Medulla oblongata (tissue), 1 donor: ENCODE measurements at regions not wholly inside any gene's neighbourhood (a gene's known extent, or its start where the extent isn't known, plus 50 kb on each side); places are given as distances from the start of the nearest gene placed in this dataset.

Experiments
- DNase-seq: peaks from one replicate; pipeline ENCODE4 v3.0.0-alpha.2; 2015; ENCODE audit errors: extremely low spot score

DNA sequence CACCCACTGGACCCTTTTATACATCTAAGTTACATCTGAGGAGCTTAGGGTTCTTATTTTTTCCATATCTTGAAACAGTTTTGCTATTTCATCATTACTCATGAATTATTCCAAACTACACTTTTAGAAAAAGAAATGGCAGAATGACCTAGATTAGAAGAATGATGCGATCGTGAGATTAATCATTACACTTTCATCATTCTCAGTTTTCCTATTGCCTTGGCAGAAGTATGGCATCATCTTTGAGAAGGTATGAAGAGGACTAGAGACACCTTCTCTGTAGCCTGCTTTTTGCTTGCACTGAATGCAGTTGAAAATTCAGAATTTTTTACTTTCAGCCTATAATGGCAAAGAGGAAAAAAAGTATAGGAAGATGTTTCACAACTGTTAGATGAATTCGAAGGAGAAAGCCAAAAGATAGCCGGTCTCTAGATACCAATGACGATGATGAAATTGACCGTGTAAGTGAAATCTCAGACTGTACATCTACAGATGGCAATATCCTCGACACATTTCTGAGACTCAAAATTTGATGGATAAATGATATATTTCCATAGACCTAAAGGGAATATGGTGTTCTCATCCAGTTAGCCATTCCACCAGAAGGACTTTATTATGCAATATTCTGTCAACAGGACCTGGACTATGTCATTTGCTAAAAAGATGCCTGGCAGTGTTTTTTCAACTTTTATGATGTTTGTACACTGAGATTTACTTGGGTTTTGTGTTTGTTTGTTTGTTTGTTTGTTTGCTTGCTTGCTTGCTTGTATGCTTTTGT is 191.8 kb downstream of the TOMM20 start:
- no peak for DNase-seq

DNA sequence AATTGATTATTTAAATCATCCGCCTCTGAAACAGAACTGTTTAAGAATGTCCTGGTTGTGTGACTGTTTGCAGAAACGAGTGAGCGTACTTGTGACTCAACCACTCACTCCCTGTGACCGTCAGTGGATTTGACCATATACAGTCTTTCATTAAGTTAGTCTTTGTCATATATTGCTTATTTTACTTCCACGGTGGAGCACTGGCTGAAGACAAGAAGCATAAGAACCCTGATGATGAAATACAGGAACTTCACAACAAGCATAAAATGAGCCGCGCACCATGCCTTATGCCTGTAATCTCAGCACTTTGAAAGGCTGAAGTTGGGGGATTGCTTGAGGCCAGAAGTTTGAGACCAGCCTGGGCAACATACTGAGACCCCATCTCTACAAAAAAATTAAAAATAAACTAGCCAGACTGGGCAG is 194.0 kb downstream of the TOMM20 start:
- no peak for DNase-seq

DNA sequence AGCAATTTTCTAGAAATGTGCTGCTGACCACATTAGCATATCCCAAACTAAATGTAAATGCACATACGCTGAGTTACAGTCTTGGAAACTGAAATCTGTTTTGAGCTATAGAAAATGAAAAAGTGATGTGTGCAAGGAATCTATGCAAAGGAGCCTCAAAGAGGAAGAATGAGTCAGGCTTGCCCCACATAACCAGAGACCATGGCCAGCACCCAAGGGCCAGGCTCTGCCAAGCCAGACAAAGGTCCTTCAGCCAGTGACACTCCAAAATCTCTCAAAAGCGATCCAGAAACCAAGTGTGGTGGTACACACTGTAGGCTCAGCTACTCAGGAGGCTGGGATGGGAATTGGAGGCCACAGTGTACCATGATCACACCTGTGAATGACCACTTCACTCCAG is 195.2 kb downstream of the TOMM20 start:
- DNase-seq: peak; percentile 69

DNA sequence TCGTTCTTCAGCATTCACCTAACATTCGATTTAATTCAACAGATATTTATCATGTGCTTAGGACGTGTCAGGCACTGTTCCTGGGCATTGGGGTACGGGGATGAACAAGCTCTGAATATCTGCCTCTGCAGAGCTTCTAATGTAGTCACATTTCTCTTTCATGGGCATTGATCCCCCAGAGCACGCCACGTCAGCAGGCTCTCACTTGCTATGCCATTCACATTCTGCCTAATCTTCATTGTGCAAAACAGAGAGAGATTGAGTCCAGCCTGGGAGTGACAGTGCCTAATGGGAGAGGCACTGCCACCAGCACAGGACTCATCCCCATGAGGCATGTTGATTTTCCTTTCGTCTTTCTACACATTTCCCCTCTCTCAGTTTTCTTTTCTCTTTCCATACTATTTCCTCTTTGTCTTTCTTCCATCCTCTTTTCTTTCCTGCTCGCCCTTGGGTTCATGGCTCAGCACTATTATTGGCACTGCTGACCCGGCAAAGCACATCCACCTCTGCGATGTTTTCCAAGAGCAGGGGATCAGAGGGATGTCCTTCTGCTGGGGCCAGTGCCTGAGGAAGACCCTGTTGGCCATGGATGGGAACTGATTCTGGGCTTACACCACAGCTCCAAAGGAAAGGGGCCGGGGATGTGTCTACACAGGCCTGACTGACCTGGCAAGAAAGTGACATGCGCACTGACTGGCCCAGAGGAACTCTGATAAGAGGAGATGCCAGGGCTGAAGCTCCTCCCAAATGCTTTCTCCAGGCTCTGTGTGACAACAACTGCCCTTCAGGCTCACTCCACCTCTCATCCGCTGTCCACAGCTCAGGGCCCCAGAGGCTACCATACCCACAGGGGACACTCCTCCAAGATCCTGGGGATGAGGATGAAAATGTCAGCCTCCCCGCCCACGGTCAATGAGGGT is 195.9 kb downstream of the TOMM20 start:
- DNase-seq: no peak

DNA sequence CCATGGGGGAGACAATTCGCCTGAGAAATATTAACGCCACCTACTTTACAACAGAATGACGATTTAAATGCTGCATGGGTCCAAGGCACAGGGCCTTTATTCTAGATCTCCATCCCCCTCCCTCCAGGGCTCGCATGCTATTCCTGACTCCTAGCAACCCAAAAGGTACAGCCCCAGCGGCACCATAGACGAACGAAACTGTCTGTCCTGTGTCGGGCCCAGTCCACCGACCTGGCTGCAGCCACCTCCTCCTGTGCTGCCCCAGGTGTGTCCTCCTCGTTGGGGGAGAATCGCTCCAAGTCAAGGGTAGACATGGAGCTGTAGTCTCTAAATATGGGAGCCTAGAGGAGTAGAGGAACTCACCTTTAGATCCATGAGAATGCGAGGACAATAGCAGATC is 196.5 kb downstream of the TOMM20 start:
- DNase-seq: no peak

DNA sequence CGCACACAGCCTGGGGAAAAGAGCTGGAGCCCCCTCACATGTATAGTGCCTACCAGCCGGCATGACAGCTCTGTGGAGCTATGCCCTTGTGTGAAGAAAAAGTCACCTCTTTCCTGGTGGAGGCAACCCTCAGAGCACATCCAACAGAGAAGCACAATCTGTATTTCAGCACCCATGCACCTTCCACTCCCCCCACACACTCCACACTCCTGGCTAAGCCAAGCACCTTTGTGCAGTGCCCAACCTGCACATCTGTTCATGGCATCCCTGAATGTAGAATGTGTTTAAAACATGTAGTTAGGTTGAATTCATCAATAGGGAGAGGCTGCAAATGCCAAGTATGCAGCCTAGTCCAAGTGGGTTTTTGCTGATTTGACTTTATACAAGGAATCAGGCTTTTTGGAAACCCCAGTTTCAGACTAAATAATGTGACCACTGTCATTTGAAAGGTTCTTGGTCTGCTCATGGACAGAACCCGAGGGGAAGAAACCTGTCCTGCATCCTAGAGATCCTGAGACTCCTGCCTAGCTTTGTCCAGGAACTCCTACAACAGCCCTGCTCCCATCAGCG is 197.1 kb downstream of the TOMM20 start:
- no peak for DNase-seq

DNA sequence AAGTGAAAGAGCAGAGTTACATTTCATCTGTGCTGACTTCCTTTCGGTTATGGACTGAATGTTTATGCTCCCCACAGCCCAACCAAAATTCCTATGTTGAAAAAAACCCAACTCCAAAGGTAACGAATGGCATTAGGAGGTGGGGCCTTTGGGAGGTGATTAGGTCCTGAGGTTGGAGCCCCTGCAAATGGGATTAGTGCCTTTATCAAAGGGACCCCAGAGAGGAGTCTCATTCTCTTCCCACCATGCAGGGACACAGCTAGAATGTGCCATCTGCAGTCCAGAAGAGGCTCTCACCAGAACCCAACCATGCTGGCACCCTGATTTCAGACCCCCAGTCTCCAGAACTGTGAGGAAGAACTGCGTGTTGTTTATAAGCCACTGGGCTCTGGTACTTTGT is 199.3 kb downstream of the TOMM20 start:
- DNase-seq: no peak

DNA sequence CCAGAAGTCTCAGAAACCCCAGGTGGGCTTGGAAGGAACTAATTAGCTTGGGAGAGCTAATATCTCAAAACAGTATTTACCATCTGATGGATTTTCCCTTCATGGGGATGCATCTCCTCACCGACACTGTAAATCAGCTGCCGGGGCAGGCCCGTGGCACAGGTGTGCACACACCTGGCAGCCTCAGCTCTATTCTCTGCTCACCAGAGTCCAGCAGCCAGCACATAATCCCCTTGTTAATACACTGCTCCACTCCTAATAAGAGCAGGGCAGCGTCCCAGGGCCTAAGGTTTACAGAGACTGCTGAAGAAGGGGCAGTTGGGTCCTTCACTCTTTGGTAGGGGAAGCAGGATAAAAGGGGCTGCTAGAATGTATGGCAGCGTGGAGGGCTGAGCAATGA is 200.0 kb downstream of the TOMM20 start:
- no peak for DNase-seq

DNA sequence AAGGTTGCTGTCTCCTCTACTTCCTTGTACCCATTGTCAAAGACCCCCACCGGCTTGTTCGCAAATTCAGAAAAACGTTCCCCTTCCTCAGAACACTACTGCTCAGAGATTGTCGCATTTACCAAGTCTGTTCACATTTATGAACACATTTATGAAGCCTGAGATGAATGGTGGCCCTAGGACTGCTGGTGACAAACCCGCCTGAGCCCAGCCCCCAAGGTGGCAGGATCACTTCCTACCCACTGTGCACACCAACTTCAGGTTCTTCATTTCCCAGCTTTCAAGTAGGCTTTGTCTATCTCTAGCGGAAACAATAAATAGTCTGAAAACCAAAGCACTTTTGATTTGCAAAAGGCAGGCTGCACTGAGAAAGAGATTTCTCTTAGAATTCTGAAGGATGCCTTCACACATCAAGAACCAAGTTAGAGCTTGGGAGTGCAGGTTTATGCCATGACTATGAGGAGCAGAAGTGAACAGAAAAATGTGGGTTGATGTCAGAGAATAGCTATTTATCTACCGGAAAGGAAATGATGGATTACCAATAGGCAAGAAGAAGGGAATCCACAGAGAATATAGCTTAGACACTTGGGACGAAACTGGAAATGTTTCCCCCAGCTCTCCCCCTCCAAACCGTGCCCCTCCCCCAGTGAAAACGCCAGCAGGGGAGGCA is 200.5 kb downstream of the TOMM20 start:
- no peak for DNase-seq

DNA sequence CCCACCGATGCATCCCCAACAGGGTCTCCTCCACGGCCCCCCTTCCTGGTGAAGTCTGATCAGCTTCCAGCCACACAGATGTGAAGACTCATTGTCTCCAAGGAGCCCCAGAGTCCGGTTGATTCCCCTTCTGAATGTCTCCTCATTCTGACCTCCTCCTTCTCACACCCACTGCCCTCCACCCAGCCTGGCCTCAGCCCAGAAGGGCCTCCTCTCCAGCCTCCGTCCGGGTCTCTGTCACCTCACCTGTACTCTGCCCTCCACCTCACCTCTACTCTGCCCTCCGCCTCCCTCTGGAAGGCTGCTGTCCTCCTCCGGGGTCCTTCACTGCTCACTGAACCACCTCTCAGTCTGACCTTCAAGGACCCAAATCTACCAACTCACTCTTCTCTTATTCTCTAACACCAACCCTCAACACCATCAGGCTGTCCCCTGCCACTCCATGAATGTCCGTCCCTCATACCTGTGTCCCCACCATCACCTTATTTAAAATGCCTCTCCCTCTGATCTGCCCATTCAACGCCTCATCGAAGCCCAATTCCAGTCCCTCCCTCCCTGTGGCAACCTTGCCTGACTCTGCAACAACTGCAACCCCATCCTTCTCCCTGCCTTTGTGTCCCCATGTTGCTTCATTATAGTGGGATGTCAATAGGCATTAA is 201.2 kb downstream of the TOMM20 start:
- no peak for DNase-seq

DNA sequence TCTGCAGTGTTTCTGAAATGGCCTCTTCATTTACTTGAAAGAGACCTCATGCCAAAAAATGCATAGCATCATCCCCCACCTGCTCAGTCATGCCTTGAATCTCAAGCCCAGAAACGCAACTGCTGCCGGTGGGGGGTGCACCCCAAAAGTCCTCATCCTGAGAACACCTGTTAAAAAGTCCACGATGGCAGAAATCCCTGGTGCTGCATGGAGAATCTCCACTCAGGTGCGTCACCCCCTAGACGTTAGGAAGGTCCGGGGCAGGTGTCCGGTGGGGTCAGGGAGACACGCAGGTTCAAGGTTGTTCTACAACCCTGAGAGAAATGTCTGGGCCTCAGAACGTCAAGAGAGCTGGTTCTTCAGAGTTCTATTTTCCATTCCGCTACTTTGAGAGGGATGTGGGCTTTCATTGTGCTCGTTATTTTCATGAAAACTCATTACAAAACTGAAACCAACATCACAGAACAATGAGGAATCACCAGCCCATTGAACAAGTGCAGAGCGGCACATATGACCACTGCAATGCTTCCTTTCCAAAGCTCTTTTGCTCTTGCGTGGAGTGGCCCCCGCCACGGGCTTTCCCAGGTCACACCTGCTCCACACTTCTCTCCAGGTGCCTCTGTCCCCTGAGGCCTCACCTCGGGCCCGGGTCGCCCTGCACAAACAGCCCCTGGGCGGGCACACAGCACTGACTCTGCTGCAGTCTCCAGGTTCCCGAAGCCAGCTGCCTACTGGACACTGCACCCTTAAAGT is 201.9 kb downstream of the TOMM20 start:
- DNase-seq: peak; percentile 77

DNA sequence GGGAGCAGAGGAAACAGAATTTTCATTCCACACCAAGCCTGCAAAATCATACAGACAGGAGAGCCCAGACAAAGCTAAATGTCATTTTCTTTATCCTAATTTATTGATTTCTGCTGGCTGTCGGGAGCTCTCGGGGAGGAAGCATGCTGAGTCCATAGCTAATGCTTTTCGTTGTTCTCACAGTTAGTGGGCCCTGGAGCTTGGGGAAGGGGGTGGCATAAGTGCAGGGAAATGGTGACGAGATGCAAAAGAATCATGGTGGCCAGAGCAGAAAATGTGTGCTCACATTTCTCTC is 202.4 kb downstream of the TOMM20 start:
- DNase-seq: no peak

DNA sequence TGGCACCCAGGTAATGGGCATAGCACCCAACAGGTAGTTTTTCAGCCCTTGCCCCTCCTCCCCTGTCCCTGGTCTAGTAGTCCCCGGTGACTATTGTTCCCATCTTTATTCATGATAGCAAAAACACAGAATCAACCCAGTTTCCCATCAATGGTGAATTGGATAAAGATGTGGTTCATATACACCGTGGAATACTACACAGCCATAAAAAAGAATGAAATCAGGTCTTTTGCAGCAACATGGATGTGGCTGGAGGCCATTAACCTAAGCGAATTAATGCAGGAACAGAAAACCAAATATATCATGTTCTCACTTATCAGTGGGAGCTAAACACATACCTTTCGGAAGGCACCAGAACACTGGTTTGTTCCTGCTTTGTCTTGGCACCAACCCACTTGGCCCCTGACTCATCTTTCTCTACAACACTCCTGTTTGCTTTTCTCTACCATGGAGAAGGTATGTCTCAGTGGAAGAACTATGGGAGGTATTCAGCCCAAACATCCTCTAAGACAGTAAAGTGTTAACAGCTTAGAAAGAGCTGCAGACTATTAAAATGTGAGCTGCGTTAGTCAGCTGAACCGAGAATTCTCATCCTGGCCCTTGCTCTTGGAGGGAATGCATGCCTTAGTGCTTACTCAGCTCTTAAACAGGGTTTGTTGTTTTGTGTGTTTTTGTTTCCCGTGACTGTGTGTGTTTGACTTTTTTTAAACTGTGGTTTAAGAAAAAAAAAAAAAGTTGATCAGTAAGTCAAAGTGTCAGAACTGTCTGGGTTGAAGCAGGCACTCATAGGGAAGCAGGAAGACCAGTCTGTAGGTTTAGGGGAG is 203.0 kb downstream of the TOMM20 start:
- peak; percentile 75 for DNase-seq

DNA sequence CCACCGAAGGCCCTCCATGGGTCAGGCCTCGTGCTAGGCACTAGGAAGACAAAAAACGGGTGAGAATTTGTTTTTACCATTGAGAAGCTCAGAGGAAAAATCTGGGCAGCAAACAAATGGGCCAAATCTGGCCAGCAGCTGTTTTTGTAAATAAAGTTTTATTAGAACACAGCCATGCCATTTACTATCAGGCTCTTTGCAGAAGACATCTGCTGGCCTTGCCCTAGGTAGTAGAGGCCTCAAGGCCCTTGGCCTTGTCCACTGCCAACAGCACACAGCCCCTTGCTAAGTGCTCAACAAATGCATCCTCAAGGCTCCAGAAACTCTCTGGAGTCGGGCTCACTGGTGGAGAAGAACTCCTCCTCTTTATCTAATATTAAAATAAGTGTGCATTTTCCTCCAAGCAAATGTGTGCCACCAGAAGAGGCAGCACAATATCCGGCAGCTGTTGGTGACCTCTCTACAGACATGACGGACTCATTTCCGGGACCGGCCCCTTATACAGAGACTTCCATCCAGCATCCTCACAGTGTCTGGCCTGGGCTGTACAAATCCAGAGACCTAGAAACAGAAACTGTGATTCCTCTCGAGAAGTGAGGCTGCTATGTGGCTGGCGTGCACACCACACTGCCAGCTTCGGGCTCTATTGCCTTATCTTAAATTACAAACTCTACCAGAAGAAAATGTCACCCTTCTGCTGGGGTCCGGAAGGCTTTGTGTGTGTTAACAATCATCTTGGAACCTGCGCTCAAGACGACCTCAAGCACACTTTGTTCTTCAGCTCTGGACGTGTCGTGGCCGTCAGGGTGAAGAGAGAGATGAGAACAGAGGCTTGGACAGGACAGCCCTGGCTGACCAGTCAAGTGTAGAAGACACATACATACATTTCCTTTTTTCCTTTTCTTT is 203.9 kb downstream of the TOMM20 start:
- no peak for DNase-seq

DNA sequence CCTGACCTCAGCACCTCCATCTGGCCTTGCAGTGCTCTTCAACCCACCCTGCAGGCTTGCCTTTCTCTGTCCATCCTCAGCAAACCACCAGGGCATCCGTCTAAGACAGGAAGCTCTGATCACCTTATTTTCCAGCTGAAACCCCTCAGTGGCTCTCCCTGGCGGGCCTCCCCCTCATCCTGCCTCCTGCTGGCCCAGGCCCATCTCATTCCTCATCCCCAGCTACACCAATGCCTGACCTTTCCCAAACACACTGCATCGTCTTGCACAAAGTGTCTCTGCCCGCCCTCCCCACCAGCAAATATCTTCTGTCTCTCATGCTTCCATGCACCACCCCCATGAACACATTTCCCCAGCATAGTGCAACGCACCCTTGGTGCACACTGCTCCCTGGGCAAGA is 205.0 kb downstream of the TOMM20 start:
- no peak for DNase-seq

DNA sequence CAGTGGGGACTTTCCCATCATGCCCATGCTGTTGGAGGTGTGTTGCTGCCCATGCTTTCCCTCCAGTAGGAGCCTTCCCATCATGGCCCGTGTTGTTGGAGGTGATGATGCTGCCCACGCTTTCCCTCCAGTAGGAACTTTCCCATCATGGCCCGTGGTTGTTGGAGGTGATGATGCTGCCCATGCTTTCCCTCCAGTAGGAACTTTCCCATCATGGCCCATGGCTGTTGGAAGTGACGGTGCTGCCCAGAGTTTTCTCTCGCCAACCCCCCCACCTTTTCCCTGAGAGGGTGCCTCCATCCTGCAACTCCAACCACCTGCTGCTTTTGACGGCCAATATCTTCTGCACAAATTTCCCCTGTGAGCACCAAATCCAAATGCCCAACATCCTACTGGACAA is 205.7 kb downstream of the TOMM20 start:
- no peak for DNase-seq

DNA sequence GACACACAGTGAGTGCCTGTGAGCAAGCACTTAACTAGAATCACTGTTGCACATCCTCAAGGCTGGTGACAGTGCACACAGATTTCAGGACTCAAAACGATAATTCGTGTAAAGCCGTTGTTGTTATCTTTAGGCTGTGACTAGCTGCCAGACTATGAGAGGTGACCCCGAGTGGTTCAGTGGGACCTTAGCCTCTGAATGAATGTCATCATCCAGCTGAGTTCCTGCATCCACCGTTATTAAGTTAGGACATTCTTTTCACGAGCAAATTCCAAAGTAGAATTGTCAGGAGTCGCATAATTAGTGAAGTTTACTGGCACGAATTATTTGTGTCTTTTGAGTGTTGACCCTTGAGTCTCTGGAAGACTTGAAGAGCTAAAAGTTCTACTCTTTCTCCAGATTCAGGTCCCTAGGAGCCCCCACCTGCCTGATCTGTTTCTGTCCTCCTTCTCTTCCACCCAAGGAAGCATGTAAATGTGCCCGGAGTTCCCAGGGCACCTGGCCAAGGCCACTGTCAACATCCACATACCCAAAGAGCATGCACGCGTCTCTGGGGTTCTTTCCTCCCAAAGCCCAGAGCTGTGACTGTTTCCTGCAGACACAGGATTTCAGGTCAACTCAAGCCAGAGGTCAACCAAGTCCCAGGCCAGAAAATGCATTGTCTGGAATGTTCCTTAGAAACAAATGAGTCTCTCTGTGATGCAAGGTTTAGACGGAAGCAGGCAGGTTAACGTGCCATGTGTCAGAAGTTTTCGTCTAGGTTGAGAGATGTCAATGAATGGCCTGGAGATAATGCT is 207.2 kb downstream of the TOMM20 start:
- DNase-seq: no peak

DNA sequence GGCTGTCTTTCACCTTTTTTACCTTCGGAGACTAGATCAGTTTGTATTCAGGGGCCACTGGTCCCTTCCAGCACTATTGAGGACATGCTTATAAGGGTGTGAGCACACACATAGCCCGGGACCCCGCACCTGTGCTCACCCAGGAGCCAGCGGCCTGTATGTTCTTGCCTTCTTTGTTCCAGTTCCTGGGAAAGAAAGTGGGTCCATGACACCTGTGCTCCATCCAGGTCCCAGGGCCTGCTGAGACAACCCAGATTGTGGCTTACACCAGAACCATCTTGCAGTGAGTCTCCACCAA is 207.8 kb downstream of the TOMM20 start:
- DNase-seq: no peak
